Osteoblast (primary cell): ENCODE measurements at regions not wholly inside any gene's neighbourhood (a gene's known extent, or its start where the extent isn't known, plus 50 kb on each side); places are given as distances from the start of the nearest gene placed in this dataset.

Source experiments
- DNase-seq: peaks from one replicate; pipeline ENCODE4 v3.0.0; 2011; ENCODE audit warnings: low spot score, mixed read lengths; ENCODE audit not compliant: insufficient read length; ENCODE audit errors: missing footprints
- H2AFZ ChIP-seq: 2 replicates; pipeline ENCODE4 v1.6.0; 2011; ENCODE audit warnings: mild to moderate bottlenecking, low read length
- H3K27ac ChIP-seq: 2 replicates; pipeline ENCODE4 v1.5.1; 2011; ENCODE audit warnings: mild to moderate bottlenecking, low read depth, low read length, moderate library complexity
- H3K27me3 ChIP-seq: 2 replicates; pipeline ENCODE4 v1.6.0; 2012; ENCODE audit warnings: mild to moderate bottlenecking, control low read depth, inconsistent platforms, low read length, moderate library complexity; ENCODE audit not compliant: insufficient read depth
- H3K36me3 ChIP-seq: 2 replicates; pipeline ENCODE4 v1.5.1; 2011; ENCODE audit warnings: mild to moderate bottlenecking, low read length, control low read depth, moderate library complexity; ENCODE audit not compliant: insufficient read depth
- H3K4me1 ChIP-seq: 2 replicates; pipeline ENCODE4 v1.5.1; 2011; ENCODE audit warnings: mild to moderate bottlenecking, low read length, control low read depth, moderate library complexity; ENCODE audit not compliant: insufficient read depth
- H3K4me2 ChIP-seq: 2 replicates; pipeline ENCODE4 v1.6.0; 2011; ENCODE audit warnings: mild to moderate bottlenecking, low read length; ENCODE audit not compliant: insufficient read depth
- H3K4me3 ChIP-seq: fragments of 200-600 bp; sonication (generic); 3 replicates; pipeline ENCODE4 v1.5.1; 2012; ENCODE audit warnings: mild to moderate bottlenecking, low read length, inconsistent platforms; ENCODE audit not compliant: insufficient read depth
- H3K79me2 ChIP-seq: 2 replicates; pipeline ENCODE4 v1.6.0; 2012; ENCODE audit warnings: mild to moderate bottlenecking, low read length, control low read depth, inconsistent platforms; ENCODE audit not compliant: insufficient read depth
- H3K9me3 ChIP-seq: 2 replicates; pipeline ENCODE4 v1.5.1; 2011; ENCODE audit warnings: low read depth, low read length, control low read depth
- H4K20me1 ChIP-seq: 2 replicates; pipeline ENCODE4 v1.6.0; 2012; ENCODE audit warnings: mild to moderate bottlenecking, low read length, control low read depth; ENCODE audit not compliant: insufficient read depth
- CTCF ChIP-seq: IDR thresholded peaks from 2 replicates; pipeline ENCODE4 v1.5.1; 2011; ENCODE audit warnings: mild to moderate bottlenecking, low read depth, low read length, moderate library complexity; ENCODE audit errors: extremely low read depth

GRCh38 chr3:106092792-106093191 is 224.0 kb upstream of the CBLB start:
- Histone ChIP-seq H2AFZ (no peak overlapping the region), H4K20me1 (no peaks in the 10 kb centered on the region), H3K27ac (no peak overlapping the region), H3K4me2 (no peak overlapping the region), H3K4me1 (peaks cover 7% of the 10 kb centered on the region), H3K27me3 (no peaks in the 10 kb centered on the region), H3K36me3 (no peaks in the 10 kb centered on the region), H3K4me3 (no peak overlapping the region), H3K9me3 (no peaks in the 10 kb centered on the region), H3K79me2 (no peaks in the 10 kb centered on the region)
- TF ChIP-seq CTCF = no peak
- no peak for DNase-seq

- Histone ChIP-seq H3K4me2 (no peak overlapping the region), H3K27ac (no peak overlapping the region), H3K4me1 (peaks cover 11% of the 10 kb centered on the region), H3K79me2 (no peaks in the 10 kb centered on the region), H3K9me3 (no peaks in the 10 kb centered on the region), H4K20me1 (no peaks in the 10 kb centered on the region), H2AFZ (no peak overlapping the region), H3K27me3 (no peaks in the 10 kb centered on the region), H3K36me3 (no peaks in the 10 kb centered on the region), H3K4me3 (no peak overlapping the region)
- TF ChIP-seq CTCF = no peak
- no peak for DNase-seq
Observed at GRCh38 chr3:106093616-106094015, 224.8 kb upstream of the CBLB start.

DNA sequence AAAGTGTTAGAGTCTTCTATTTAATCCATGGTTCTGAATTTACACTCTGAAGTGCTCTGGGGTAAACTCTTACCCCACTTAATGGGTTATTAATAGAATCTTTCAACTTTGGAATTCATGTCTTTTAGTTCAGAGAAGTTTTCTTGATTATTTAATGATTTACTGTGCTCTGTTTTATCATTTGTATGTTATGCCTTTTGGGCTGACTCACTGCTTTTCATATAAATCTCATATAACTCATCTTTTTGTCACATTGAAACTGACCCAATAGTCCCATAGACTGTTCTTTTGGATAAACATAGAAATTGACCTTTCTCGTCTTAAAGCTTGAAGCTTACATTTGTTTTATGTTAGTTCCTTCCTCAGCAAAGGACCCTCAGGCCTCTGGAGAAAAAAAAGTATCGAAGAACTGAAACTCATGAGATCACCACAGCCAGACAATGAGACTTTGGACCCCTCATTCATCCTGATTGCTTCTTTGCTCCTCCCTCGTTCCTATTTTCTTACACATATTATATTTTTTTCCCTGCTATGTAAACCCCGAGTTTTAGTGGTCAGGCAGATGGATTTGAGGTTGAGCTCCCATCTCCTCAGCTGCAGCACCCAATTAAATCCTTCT is 229.1 kb upstream of the CBLB start:
- TF ChIP-seq CTCF = no peak
- Histone ChIP-seq H3K9me3 (no peaks in the 10 kb centered on the region), H3K4me2 (peak overlapping the region; percentile 5), H2AFZ (peak overlapping the region; percentile 40), H3K36me3 (no peaks in the 10 kb centered on the region), H3K27ac (peak overlapping the region; percentile 22), H3K27me3 (no peaks in the 10 kb centered on the region), H3K4me3 (no peak overlapping the region), H4K20me1 (no peaks in the 10 kb centered on the region), H3K79me2 (no peaks in the 10 kb centered on the region), H3K4me1 (peaks cover 11% of the 10 kb centered on the region)
- peak; percentile 71 for DNase-seq

DNA sequence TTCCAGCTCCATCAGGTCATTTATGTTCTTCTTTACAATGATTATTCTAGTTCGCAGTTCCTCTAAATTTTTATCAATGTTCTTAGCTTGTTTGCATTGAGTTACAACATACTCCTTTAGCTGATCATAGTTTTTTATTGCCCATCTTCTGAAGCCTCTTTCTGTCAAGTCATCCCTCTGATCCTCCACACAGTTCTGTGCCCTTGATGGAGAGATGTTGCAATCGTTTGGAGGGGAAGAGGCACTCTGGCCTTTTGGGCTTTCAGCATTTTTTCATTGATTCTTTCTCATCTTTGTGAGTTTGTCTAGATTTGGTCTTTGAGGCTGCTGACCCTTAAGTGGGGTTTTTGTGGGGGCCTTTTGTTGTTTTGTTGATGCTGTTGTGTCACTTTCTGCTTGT is 234.6 kb upstream of the CBLB start:
- peaks cover under 1% of the 10 kb centered on the region for H3K4me1 ChIP-seq
- no peak overlapping the region for H3K4me2 ChIP-seq
- H3K79me2 ChIP-seq = no peaks in the 10 kb centered on the region
- H4K20me1 ChIP-seq = no peaks in the 10 kb centered on the region
- no peak for DNase-seq
- H3K27me3 ChIP-seq = no peaks in the 10 kb centered on the region
- H3K4me3 ChIP-seq = no peak overlapping the region
- no peak for TF ChIP-seq CTCF
- no peaks in the 10 kb centered on the region for H3K9me3 ChIP-seq
- no peak overlapping the region for H2AFZ ChIP-seq
- H3K36me3 ChIP-seq = no peaks in the 10 kb centered on the region
- H3K27ac ChIP-seq = no peak overlapping the region
